ENCODE measurements at regions not wholly inside any gene's neighbourhood (a gene's known extent, or its start where the extent isn't known, plus 50 kb on each side); places are given as distances from the start of the nearest gene placed in this dataset.

GRCh38 chr11:116445108-116446047 is 327.4 kb downstream of the BUD13 start:
- TF ChIP-seq USF1 (IDR thresholded peaks at IDR 0.05; ENCODE audit: borderline replicate concordance, low read depth) = no peak
- TF ChIP-seq REST (IDR thresholded peaks at IDR 0.05; ENCODE audit: low read depth, low read length) = no peak
- no peak for TF ChIP-seq CTCF (IDR thresholded peaks at IDR 0.05)
- TF ChIP-seq SMC3 (IDR thresholded peaks at IDR 0.05; ENCODE audit: low read depth, low read length) = no peak
- TF ChIP-seq EP300 (IDR thresholded peaks at IDR 0.05; ENCODE audit: borderline replicate concordance in 1 of 2, low read depth in 1 of 2, low read length in 1 of 2) = no peak
- no peak for TF ChIP-seq MXI1 (IDR thresholded peaks at IDR 0.05; ENCODE audit: low read depth, low read length)
- TF ChIP-seq NRF1 (IDR thresholded peaks at IDR 0.05; ENCODE audit: low read depth, low read length) = no peak
- no peak for TF ChIP-seq SIN3A (IDR thresholded peaks at IDR 0.05; ENCODE audit: borderline replicate concordance, low read depth, low read length)
- TF ChIP-seq USF2 (IDR thresholded peaks at IDR 0.05; ENCODE audit: borderline replicate concordance, low read depth, low read length) = no peak

Data from SK-N-SH (cell line).